ENCODE measurements at regions not wholly inside any gene's neighbourhood (a gene's known extent, or its start where the extent isn't known, plus 50 kb on each side); places are given as distances from the start of the nearest gene placed in this dataset.

- TF ChIP-seq POLR2A (IDR thresholded peaks at IDR 0.05) (no peak), POLR2AphosphoS5 (IDR thresholded peaks at IDR 0.05; ENCODE audit: insufficient read depth in 1 of 2, low read depth in 1 of 2) (no peak)
- DNase-seq (ENCODE audit: extremely low spot score in 2 of 2), result no peak
Measured at GRCh38 chr4:10333942-10334341, 123.3 kb downstream of the ZNF518B start.

GRCh38 chr4:10326075-10326474 is 131.2 kb downstream of the ZNF518B start:
- Histone ChIP-seq H3K27me3 (no peaks in the 10 kb centered on the region), H3K4me1 (no peaks in the 10 kb centered on the region), H3K4me3 (no peak overlapping the region), H3K9me3 (no peaks in the 10 kb centered on the region), H3K27ac (no peak overlapping the region), H3K36me3 (no peaks in the 10 kb centered on the region)
- no peak for DNase-seq (ENCODE audit: extremely low spot score in 2 of 2)
- intact Hi-C loops (cut with DNase I), result no loop called here
- TF ChIP-seq POLR2AphosphoS5 (IDR thresholded peaks at IDR 0.05; ENCODE audit: insufficient read depth in 1 of 2, low read depth in 1 of 2) (no peak), CTCF (IDR thresholded peaks at IDR 0.05) (no peak), POLR2A (IDR thresholded peaks at IDR 0.05) (no peak)

More at GRCh38 chr4:10333942-10334341, 123.3 kb downstream of the ZNF518B start:
- Histone ChIP-seq H3K4me1 (no peaks in the 10 kb centered on the region), H3K27ac (no peak overlapping the region), H3K4me3 (no peak overlapping the region), H3K9me3 (no peaks in the 10 kb centered on the region), H3K27me3 (no peaks in the 10 kb centered on the region), H3K36me3 (no peaks in the 10 kb centered on the region)
- intact Hi-C loops (cut with DNase I), result no loop called here

GRCh38 chr4:10321931-10322330 is 135.3 kb downstream of the ZNF518B start:
- no peak overlapping the region for H3K27ac ChIP-seq
- H3K9me3 ChIP-seq, result no peaks in the 10 kb centered on the region
- no peak for DNase-seq (ENCODE audit: extremely low spot score in 2 of 2)
- H3K36me3 ChIP-seq, result no peaks in the 10 kb centered on the region
- no peaks in the 10 kb centered on the region for H3K4me1 ChIP-seq
- H3K4me3 ChIP-seq, result no peak overlapping the region
- TF ChIP-seq POLR2AphosphoS5 (IDR thresholded peaks at IDR 0.05; ENCODE audit: insufficient read depth in 1 of 2, low read depth in 1 of 2) (no peak), CTCF (IDR thresholded peaks at IDR 0.05) (no peak), POLR2A (IDR thresholded peaks at IDR 0.05) (no peak)
- intact Hi-C loops (cut with DNase I), result no loop called here
- no peaks in the 10 kb centered on the region for H3K27me3 ChIP-seq

GRCh38 chr4:10320130-10320529 is 137.1 kb downstream of the ZNF518B start:
- Histone ChIP-seq H3K27ac (no peak overlapping the region), H3K27me3 (no peaks in the 10 kb centered on the region), H3K36me3 (no peaks in the 10 kb centered on the region), H3K9me3 (no peaks in the 10 kb centered on the region), H3K4me1 (no peaks in the 10 kb centered on the region), H3K4me3 (no peak overlapping the region)
- TF ChIP-seq POLR2AphosphoS5 (IDR thresholded peaks at IDR 0.05; ENCODE audit: insufficient read depth in 1 of 2, low read depth in 1 of 2) (no peak), POLR2A (IDR thresholded peaks at IDR 0.05) (no peak), CTCF (IDR thresholded peaks at IDR 0.05) (no peak)
- intact Hi-C loops (cut with DNase I), result no loop called here
- DNase-seq (ENCODE audit: extremely low spot score in 2 of 2), result no peak

DNA sequence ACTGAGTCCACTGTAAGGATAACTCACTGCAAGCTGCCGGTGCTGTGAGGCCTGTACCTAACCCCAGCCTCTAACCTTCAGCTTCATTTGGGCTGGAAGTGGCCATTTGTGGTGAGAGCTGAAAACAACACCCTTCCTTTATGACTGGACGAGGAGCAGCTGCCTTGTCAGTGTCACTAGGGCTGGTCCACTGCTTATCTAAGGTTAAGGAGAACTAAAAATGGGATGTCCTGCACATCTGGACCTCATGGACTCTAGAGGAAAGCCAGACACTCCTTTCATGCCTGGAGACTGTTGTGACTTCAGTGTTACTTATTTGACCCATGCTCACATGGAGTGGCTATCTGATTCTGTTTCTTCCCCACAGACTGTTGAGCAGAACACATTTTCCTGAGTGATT is 139.9 kb downstream of the ZNF518B start:
- H3K4me1 ChIP-seq, result no peaks in the 10 kb centered on the region
- no peak for TF ChIP-seq CTCF (IDR thresholded peaks at IDR 0.05)
- TF ChIP-seq POLR2AphosphoS5 (IDR thresholded peaks at IDR 0.05; ENCODE audit: insufficient read depth in 1 of 2, low read depth in 1 of 2), result no peak
- no peak for TF ChIP-seq POLR2A (IDR thresholded peaks at IDR 0.05)
- H3K36me3 ChIP-seq, result no peaks in the 10 kb centered on the region
- intact Hi-C loops (cut with DNase I), result no loop called here
- H3K9me3 ChIP-seq, result no peaks in the 10 kb centered on the region
- H3K4me3 ChIP-seq, result no peak overlapping the region
- H3K27me3 ChIP-seq, result no peaks in the 10 kb centered on the region
- DNase-seq (ENCODE audit: extremely low spot score in 2 of 2), result no peak
- H3K27ac ChIP-seq, result no peak overlapping the region

Data from vagina (tissue), 2 donors.